ENCODE measurements at regions not wholly inside any gene's neighbourhood (a gene's known extent, or its start where the extent isn't known, plus 50 kb on each side); places are given as distances from the start of the nearest gene placed in this dataset.

DNA sequence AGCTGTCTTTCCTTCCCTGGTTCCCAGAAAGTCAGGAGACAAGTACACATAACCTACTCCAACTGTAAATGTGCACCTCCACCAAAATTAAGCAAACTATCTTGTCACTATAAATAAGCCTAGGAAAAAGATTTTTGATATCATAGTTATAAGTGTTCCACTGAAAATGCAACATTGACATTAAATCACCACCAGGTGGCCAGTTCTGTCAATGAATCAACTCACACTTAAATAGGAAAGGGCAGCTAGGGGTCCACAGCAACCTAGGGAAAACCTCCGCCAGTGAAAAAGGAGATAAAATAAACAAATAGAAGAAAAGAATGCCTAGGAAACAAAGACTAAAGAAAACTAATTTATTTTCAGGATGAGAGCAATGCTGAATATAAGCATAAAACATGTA, 243.0 kb upstream of the PTPRD start:
- Histone ChIP-seq H3K9ac (ENCODE audit: insufficient read depth in 1 of 2, low read length in 2 of 2) (no peak overlapping the region), H3K36me3 (ENCODE audit: control insufficient read depth in 4 of 4, insufficient read depth in 4 of 4, low read length in 4 of 4) (no peaks in the 10 kb centered on the region), H3K4me3 (no peak overlapping the region), H3K4me1 (ENCODE audit: control insufficient read depth in 5 of 5, insufficient read depth in 5 of 5, low read length in 5 of 5) (no peaks in the 10 kb centered on the region), H3K9me3 (ENCODE audit: control insufficient read depth in 4 of 4, insufficient read depth in 3 of 4, low read length in 3 of 4) (no peaks in the 10 kb centered on the region), H3K27me3 (ENCODE audit: control insufficient read depth in 3 of 3, insufficient read depth in 3 of 3, low read length in 2 of 3) (no peaks in the 10 kb centered on the region), H3K27ac (ENCODE audit: low read depth in 1 of 2, low read length in 1 of 2) (no peak overlapping the region)
- no peak for TF ChIP-seq CTCF (IDR thresholded peaks at IDR 0.05; ENCODE audit: control extremely low read depth, extremely low read depth)
- ATAC-seq (ENCODE audit: insufficient read depth, low FRiP score), result no peak
- DNase-seq, result peak in 2 of 3 donors; percentile 6 to 29
- 35 to 43% methylated on average over 1 of the region's 1 CpG for WGBS, 2 donors

DNA sequence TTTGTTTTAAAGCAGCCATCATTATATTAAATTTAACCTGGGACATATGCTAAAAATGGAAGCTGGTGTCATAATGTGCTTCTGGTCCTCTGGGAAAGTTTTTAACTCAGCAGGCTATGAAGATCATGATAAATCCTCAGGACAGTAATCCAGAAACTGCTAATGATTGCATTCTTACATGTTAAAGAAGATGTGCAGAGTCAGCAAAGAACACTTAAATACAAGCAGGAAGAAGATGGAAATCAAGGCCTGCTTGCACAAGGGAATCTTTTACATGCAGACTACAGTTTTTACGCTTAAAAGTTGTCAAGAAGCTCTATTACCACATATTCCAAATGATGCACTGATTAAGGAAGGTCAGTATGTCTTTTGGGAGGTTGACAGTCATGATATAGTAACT, 246.0 kb upstream of the PTPRD start:
- no peak overlapping the region for H3K4me3 ChIP-seq
- no peaks in the 10 kb centered on the region for H3K4me1 ChIP-seq (ENCODE audit: control insufficient read depth in 5 of 5, insufficient read depth in 5 of 5, low read length in 5 of 5)
- DNase-seq, result no peak
- no peak for ATAC-seq (ENCODE audit: insufficient read depth, low FRiP score)
- no peaks in the 10 kb centered on the region for H3K36me3 ChIP-seq (ENCODE audit: control insufficient read depth in 4 of 4, insufficient read depth in 4 of 4, low read length in 4 of 4)
- H3K27ac ChIP-seq (ENCODE audit: low read depth in 1 of 2, low read length in 1 of 2), result no peak overlapping the region
- TF ChIP-seq CTCF (IDR thresholded peaks at IDR 0.05; ENCODE audit: control extremely low read depth, extremely low read depth), result no peak
- WGBS, 2 donors, result 69 to 77% methylated on average over 1 of the region's 1 CpG
- no peaks in the 10 kb centered on the region for H3K9me3 ChIP-seq (ENCODE audit: control insufficient read depth in 4 of 4, insufficient read depth in 3 of 4, low read length in 3 of 4)
- H3K27me3 ChIP-seq (ENCODE audit: control insufficient read depth in 3 of 3, insufficient read depth in 3 of 3, low read length in 2 of 3), result no peaks in the 10 kb centered on the region
- no peak overlapping the region for H3K9ac ChIP-seq (ENCODE audit: insufficient read depth in 1 of 2, low read length in 2 of 2)

DNA sequence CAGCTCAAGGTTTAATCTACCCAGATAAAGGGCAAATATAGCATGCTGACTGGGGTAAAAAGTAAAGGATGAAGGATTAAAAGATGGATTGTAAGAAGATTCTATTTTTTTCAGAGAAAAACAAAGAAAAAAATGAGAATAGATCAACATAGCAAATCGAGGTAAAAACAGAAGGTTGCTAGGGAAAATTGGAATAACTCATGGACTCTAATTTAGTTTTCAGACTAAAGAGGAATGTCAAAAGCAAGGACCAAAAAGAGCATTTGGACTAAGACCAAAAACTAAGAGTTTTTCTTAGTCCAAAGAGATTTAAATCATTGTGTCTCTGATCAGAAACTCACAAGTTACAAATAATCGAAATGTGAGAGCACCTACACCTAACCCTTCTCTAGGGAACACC, 250.7 kb upstream of the PTPRD start:
- no peak overlapping the region for H3K4me3 ChIP-seq
- H3K4me1 ChIP-seq (ENCODE audit: control insufficient read depth in 5 of 5, insufficient read depth in 5 of 5, low read length in 5 of 5), result no peaks in the 10 kb centered on the region
- H3K36me3 ChIP-seq (ENCODE audit: control insufficient read depth in 4 of 4, insufficient read depth in 4 of 4, low read length in 4 of 4), result no peaks in the 10 kb centered on the region
- no peak for ATAC-seq (ENCODE audit: insufficient read depth, low FRiP score)
- TF ChIP-seq CTCF (IDR thresholded peaks at IDR 0.05; ENCODE audit: control extremely low read depth, extremely low read depth), result no peak
- no peaks in the 10 kb centered on the region for H3K27me3 ChIP-seq (ENCODE audit: control insufficient read depth in 3 of 3, insufficient read depth in 3 of 3, low read length in 2 of 3)
- DNase-seq, result no peak
- H3K9me3 ChIP-seq (ENCODE audit: control insufficient read depth in 4 of 4, insufficient read depth in 3 of 4, low read length in 3 of 4), result no peaks in the 10 kb centered on the region
- WGBS, 2 donors, result 66 to 84% methylated on average over 2 of the region's 2 CpGs
- H3K9ac ChIP-seq (ENCODE audit: insufficient read depth in 1 of 2, low read length in 2 of 2), result no peak overlapping the region
- no peak overlapping the region for H3K27ac ChIP-seq (ENCODE audit: low read depth in 1 of 2, low read length in 1 of 2)

DNA sequence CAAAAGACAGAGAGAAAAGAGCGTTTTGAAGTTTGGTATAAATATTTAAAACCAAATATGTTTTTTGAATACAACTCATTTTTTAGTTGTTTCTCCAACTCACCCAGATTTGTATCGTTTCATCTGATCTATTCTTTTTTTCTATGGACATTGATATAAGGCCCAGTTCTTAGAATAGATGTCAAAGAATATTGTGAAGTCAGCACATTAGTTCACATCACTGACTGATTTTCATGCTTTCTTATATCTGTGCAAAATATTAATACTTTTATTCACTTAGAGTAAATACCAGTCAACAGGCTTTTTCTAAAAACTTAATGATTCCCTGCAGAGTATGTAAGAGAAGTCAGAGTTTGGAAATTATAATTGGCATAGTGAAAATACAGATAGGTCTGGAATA, 254.4 kb upstream of the PTPRD start:
- WGBS, 2 donors, result 87 to 90% methylated on average over 2 of the region's 2 CpGs
- H3K4me3 ChIP-seq, result no peak overlapping the region
- no peaks in the 10 kb centered on the region for H3K27me3 ChIP-seq (ENCODE audit: control insufficient read depth in 3 of 3, insufficient read depth in 3 of 3, low read length in 2 of 3)
- H3K9ac ChIP-seq (ENCODE audit: insufficient read depth in 1 of 2, low read length in 2 of 2), result no peak overlapping the region
- no peaks in the 10 kb centered on the region for H3K4me1 ChIP-seq (ENCODE audit: control insufficient read depth in 5 of 5, insufficient read depth in 5 of 5, low read length in 5 of 5)
- H3K27ac ChIP-seq (ENCODE audit: low read depth in 1 of 2, low read length in 1 of 2), result no peak overlapping the region
- ATAC-seq (ENCODE audit: insufficient read depth, low FRiP score) (no peak), DNase-seq (no peak)
- TF ChIP-seq CTCF (IDR thresholded peaks at IDR 0.05; ENCODE audit: control extremely low read depth, extremely low read depth), result no peak
- no peaks in the 10 kb centered on the region for H3K9me3 ChIP-seq (ENCODE audit: control insufficient read depth in 4 of 4, insufficient read depth in 3 of 4, low read length in 3 of 4)
- H3K36me3 ChIP-seq (ENCODE audit: control insufficient read depth in 4 of 4, insufficient read depth in 4 of 4, low read length in 4 of 4), result no peaks in the 10 kb centered on the region

All from lung (tissue), 11 donors.